Endothelial cell of umbilical vein (primary cell): ENCODE measurements at regions not wholly inside any gene's neighbourhood (a gene's known extent, or its start where the extent isn't known, plus 50 kb on each side); places are given as distances from the start of the nearest gene placed in this dataset.

ENCODE experiments used
- BruUV-seq: library from RNA; stranded (reverse); fragments of 400-500 nt; replicated peaks from 2 replicates; lab custom pipeline; 2021; lab: Mats Ljungman, UMichigan
- CTCF ChIA-PET: fragments of 300-600, 350-600 bp; sonication (Branson Sonifier 250); formaldehyde crosslinking; loops from one replicate; lab custom pipeline; 2021; ENCODE audit warnings: antibody characterized with exemption, inconsistent platforms; lab: Charles Lee
- POLR2A ChIA-PET: fragments of 300-600, 350-600 bp; sonication (Branson Sonifier 250); formaldehyde crosslinking; loops from one replicate; lab custom pipeline; 2021; ENCODE audit warnings: antibody characterized with exemption, inconsistent platforms; lab: Charles Lee
- DNase-seq: peaks from one replicate; pipeline ENCODE4 v3.0.0-alpha.2; 2011; ENCODE audit warnings: low read depth, low spot score
- FAIRE-seq: peaks from 2 replicates; lab custom pipeline; 2011; peaks lifted over from hg19 to GRCh38; lab: Jason Lieb, UNC
- H2AFZ ChIP-seq: 2 replicates; pipeline ENCODE4 v1.6.0; 2012; ENCODE audit warnings: low read depth, low read length, control low read depth, inconsistent platforms
- H3K27ac ChIP-seq: 2 replicates; pipeline ENCODE4 v1.5.1; 2011; ENCODE audit warnings: low read depth, mild to moderate bottlenecking, control low read depth, low read length, moderate library complexity; ENCODE audit not compliant: insufficient read depth
- H3K27me3 ChIP-seq, 2 experiments: 2 replicates each; pipeline versions ENCODE4 v1.6.0 to v1.6.1; 2011; ENCODE audit warnings: low read length in 2 of 2, mixed read lengths in 1 of 2; ENCODE audit not compliant: control insufficient read depth in 2 of 2, insufficient read depth in 2 of 2
- H3K36me3 ChIP-seq, 2 experiments: 2 replicates in 1 of 2; 3 replicates in 1 of 2; pipeline ENCODE4 v1.5.1; 2011; ENCODE audit warnings: low read length in 2 of 2, mild to moderate bottlenecking in 1 of 2, moderate library complexity in 1 of 2; ENCODE audit not compliant: control insufficient read depth in 2 of 2, insufficient read depth in 2 of 2; ENCODE audit errors: extremely low read depth in 1 of 2
- H3K4me1 ChIP-seq: 3 replicates; pipeline ENCODE4 v1.5.1; 2011; ENCODE audit warnings: mild to moderate bottlenecking, low read length; ENCODE audit not compliant: control insufficient read depth, insufficient read depth; ENCODE audit errors: extremely low read depth
- H3K4me2 ChIP-seq: 2 replicates; pipeline ENCODE4 v1.6.1; 2011; ENCODE audit warnings: low read length, control low read depth, mixed read lengths; ENCODE audit not compliant: insufficient read depth
- H3K4me3 ChIP-seq, 3 experiments: fragments of 200-600 bp in 1 of 3; sonication (generic), shearing (Covaris generic) in 1 of 3; replicated peaks in 1 of 3; 2 replicates each; pipeline ENCODE4 v1.5.1; 2011 to 2016; ENCODE audit warnings: control low read depth in 3 of 3, low read length in 3 of 3, mild to moderate bottlenecking in 2 of 3, inconsistent platforms in 1 of 3, low read depth in 1 of 3, moderate library complexity in 1 of 3; ENCODE audit not compliant: insufficient read depth in 1 of 3
- H3K79me2 ChIP-seq: 2 replicates; pipeline ENCODE4 v1.6.0; 2012; ENCODE audit warnings: low read length, inconsistent platforms; ENCODE audit not compliant: control insufficient read depth, insufficient read depth
- H3K9ac ChIP-seq: replicated peaks from 2 replicates; pipeline ENCODE3; 2011; ENCODE audit warnings: low read length, control low read depth; ENCODE audit not compliant: insufficient read depth; ENCODE audit errors: extremely low read depth
- H3K9me1 ChIP-seq: replicated peaks from 3 replicates; pipeline ENCODE4 v1.6.0; 2011; ENCODE audit warnings: mild to moderate bottlenecking, low read length; ENCODE audit not compliant: control insufficient read depth, insufficient read depth; ENCODE audit errors: extremely low read depth
- H3K9me3 ChIP-seq: replicated peaks from 2 replicates; pipeline ENCODE4 v1.5.1; 2012; ENCODE audit warnings: low read length, inconsistent platforms; ENCODE audit not compliant: control insufficient read depth, insufficient read depth
- H4K20me1 ChIP-seq: replicated peaks from 2 replicates; pipeline ENCODE3; 2011; ENCODE audit warnings: mild to moderate bottlenecking, low read length; ENCODE audit not compliant: control insufficient read depth, insufficient read depth; ENCODE audit errors: extremely low read depth
- CTCF ChIP-seq, 2 donors: IDR thresholded peaks; 1 replicate in 1 of 2; 2 replicates in 1 of 2; pipeline ENCODE4 v1.5.1; 2011; ENCODE audit warnings: low read length in 2 of 2, mild to moderate bottlenecking in 2 of 2, moderate library complexity in 2 of 2, control low read depth in 1 of 2, inconsistent platforms in 1 of 2, low read depth in 1 of 2; ENCODE audit not compliant: insufficient read depth in 1 of 2; ENCODE audit errors: extremely low read depth in 1 of 2
- EZH2 ChIP-seq: IDR thresholded peaks from 2 replicates; pipeline ENCODE4 v1.6.1; 2012; ENCODE audit warnings: borderline replicate concordance, low read depth, mild to moderate bottlenecking, moderate library complexity, low read length, inconsistent platforms; ENCODE audit not compliant: severe bottlenecking
- FOS ChIP-seq: IDR thresholded peaks from 2 replicates; pipeline ENCODE4 v1.6.1; 2011; ENCODE audit warnings: mild to moderate bottlenecking, low read length, moderate library complexity, borderline replicate concordance; ENCODE audit not compliant: insufficient read depth
- GATA2 ChIP-seq: IDR thresholded peaks from 2 replicates; pipeline ENCODE4 v1.7.0; 2011; ENCODE audit warnings: low read depth, mild to moderate bottlenecking, moderate library complexity, mixed read lengths, low read length; ENCODE audit not compliant: insufficient read length, insufficient read depth
- JUN ChIP-seq: IDR thresholded peaks from 2 replicates; pipeline ENCODE4 v1.6.1; 2011; ENCODE audit warnings: borderline replicate concordance, low read depth; ENCODE audit not compliant: insufficient read length, insufficient read depth
- MYC ChIP-seq: IDR thresholded peaks from one replicate; pipeline ENCODE4 v1.6.1; 2011; ENCODE audit warnings: mild to moderate bottlenecking, low read depth, low read length
- POLR2A ChIP-seq: IDR thresholded peaks from 2 replicates; pipeline ENCODE4 v1.6.1; 2012; ENCODE audit warnings: low read depth, mild to moderate bottlenecking, control low read depth, low read length
- POLR2AphosphoS5 ChIP-seq: IDR thresholded peaks from 2 replicates; pipeline ENCODE4 v1.6.1; 2012; ENCODE audit warnings: low read depth, mild to moderate bottlenecking, control low read depth, low read length, moderate library complexity; ENCODE audit not compliant: insufficient read depth
- dilution Hi-C: fragments of 300-500 bp; cut with MboI; formaldehyde crosslinking; loops from one replicate; pipeline ENCODE4 v1.15.0; 2019; ENCODE audit warnings: low sequenced_read_pairs; ENCODE audit not compliant: extremely low pct_ligation_motif_present
- intact Hi-C: fragments of 100-400 bp; cut with micrococcal nuclease; formaldehyde crosslinking; loops from one replicate; pipeline ENCODE4 v1.10.0; 2022
- TF ChIP-seq, protein P1 (sequence below): IDR thresholded peaks from 2 replicates; pipeline ENCODE4 v1.6.1; 2011; ENCODE audit not compliant: insufficient read depth, insufficient read length

DNA sequence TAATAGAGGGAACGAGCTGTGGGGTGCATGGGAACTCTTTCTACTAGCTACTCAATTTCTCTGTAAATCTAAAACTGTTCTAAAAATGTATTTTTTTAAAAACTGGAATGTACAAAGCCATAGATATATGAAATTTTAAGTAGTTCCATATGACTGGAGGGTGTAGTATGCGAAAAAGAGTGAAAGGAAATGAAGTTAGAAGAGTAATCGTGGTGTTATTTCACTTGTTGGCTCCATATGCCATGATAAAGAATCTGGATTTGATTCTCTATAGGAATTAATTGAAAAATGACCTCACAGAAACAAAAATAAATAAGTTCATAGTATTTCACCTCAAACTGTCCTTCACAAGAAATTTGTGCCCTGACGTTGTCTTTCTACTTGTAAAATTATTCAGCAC lies 500.2 kb downstream of the TENT5A start:
- no peaks in the 10 kb centered on the region for H3K79me2 ChIP-seq
- dilution Hi-C loops (no loop called here), intact Hi-C loops (no loop called here)
- ChIA-PET CTCF (no interaction called here), POLR2A (no interaction called here)
- no peak for TF ChIP-seq JUN
- no peak for TF ChIP-seq FOS
- no peak for TF ChIP-seq CTCF (IDR thresholded peaks at IDR 0.05; ENCODE audit: extremely low read depth in 1 of 2, insufficient read depth in 1 of 2, low read depth in 1 of 2, low read length in 2 of 2)
- no peak for TF ChIP-seq POLR2A
- TF ChIP-seq GATA2 = no peak
- TF ChIP-seq MYC = no peak
- no TSS peak for BruUV-seq
- FAIRE-seq (no peak), DNase-seq (no peak)
- no peak overlapping the region for H3K27ac ChIP-seq
- H3K4me3 ChIP-seq = no peak overlapping the region
- no peaks in the 10 kb centered on the region for H3K9me3 ChIP-seq
- H3K4me2 ChIP-seq = no peak overlapping the region
- H2AFZ ChIP-seq = no peak overlapping the region
- no peak overlapping the region for H3K9ac ChIP-seq
- H3K36me3 ChIP-seq = no peaks in the 10 kb centered on the region
- no peaks in the 10 kb centered on the region for H3K27me3 ChIP-seq
- no peaks in the 10 kb centered on the region for H3K9me1 ChIP-seq
- no peaks in the 10 kb centered on the region for H3K4me1 ChIP-seq
- H4K20me1 ChIP-seq = no peaks in the 10 kb centered on the region

GRCh38 chr6:81246200-81246599 lies 506.3 kb downstream of the TENT5A start:
- TF ChIP-seq, protein P1, sequence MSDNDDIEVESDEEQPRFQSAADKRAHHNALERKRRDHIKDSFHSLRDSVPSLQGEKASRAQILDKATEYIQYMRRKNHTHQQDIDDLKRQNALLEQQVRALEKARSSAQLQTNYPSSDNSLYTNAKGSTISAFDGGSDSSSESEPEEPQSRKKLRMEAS = no peak
- no peak for TF ChIP-seq FOS
- no peak for TF ChIP-seq CTCF (IDR thresholded peaks at IDR 0.05; ENCODE audit: extremely low read depth in 1 of 2, insufficient read depth in 1 of 2, low read depth in 1 of 2, low read length in 2 of 2)
- no peak for TF ChIP-seq GATA2
- no peak for TF ChIP-seq MYC
- TF ChIP-seq EZH2 = no peak
- TF ChIP-seq JUN = no peak
- TF ChIP-seq POLR2AphosphoS5 = no peak
- TF ChIP-seq POLR2A = no peak
- Histone ChIP-seq H3K27me3 (no peaks in the 10 kb centered on the region), H3K79me2 (no peaks in the 10 kb centered on the region), H2AFZ (no peak overlapping the region), H4K20me1 (no peaks in the 10 kb centered on the region), H3K36me3 (no peaks in the 10 kb centered on the region), H3K4me2 (no peak overlapping the region), H3K9ac (no peak overlapping the region), H3K9me1 (no peaks in the 10 kb centered on the region), H3K4me1 (no peaks in the 10 kb centered on the region), H3K9me3 (no peaks in the 10 kb centered on the region), H3K27ac (no peak overlapping the region), H3K4me3 (no peak overlapping the region)
- CTCF ChIA-PET = no interaction called here
- DNase-seq = no peak
- intact Hi-C loops (loop anchor here (10.0 kb wide), 1 partner anchor 1031 kb away; no protein-coding TSS in a partner anchor), dilution Hi-C loops (no loop called here)
- FAIRE-seq = no peak
- no TSS peak for BruUV-seq
- POLR2A ChIA-PET = no interaction called here
